NT2/D1 (cell line): ENCODE measurements at regions not wholly inside any gene's neighbourhood (a gene's known extent, or its start where the extent isn't known, plus 50 kb on each side); places are given as distances from the start of the nearest gene placed in this dataset.

Source experiments
- SUZ12 ChIP-seq: IDR thresholded peaks from 2 replicates; pipeline ENCODE4 v1.6.1; 2011; ENCODE audit not compliant: insufficient read length, insufficient read depth; ENCODE audit errors: extremely low read depth
- ZNF274 ChIP-seq: IDR thresholded peaks from 2 replicates; pipeline ENCODE4 v1.6.1; 2011; ENCODE audit warnings: mild to moderate bottlenecking, low read depth, low read length

- no peak for TF ChIP-seq SUZ12
- no peak for TF ChIP-seq ZNF274
Measured at GRCh38 chr6:130593200-130593599, 227.4 kb downstream of the TMEM200A start.
